ENCODE measurements at regions not wholly inside any gene's neighbourhood (a gene's known extent, or its start where the extent isn't known, plus 50 kb on each side); places are given as distances from the start of the nearest gene placed in this dataset.
"Not testable (repeated sequence)": the region's sequence is repeated elsewhere in the genome, so short reads cannot be mapped to it uniquely, and the experiment has no call there.

- no peaks in the 10 kb centered on the region for H3K9me3 ChIP-seq
- H3K4me3 ChIP-seq, result no peak overlapping the region
- peaks cover 0 to 41% of the 10 kb centered on the region in 2 donors for H3K4me1 ChIP-seq (ENCODE audit: control insufficient read depth in 1 of 2, low read depth in 2 of 2)
- no peaks in the 10 kb centered on the region for H3K36me3 ChIP-seq
- no peaks in the 10 kb centered on the region for H3K27me3 ChIP-seq (replicated peaks; ENCODE audit: insufficient read depth)
- DNase-seq (ENCODE audit: low spot score) (no peak), ATAC-seq (ENCODE audit: insufficient number of reproducible peaks, low FRiP score, low read depth) (no peak)
- no peak for TF ChIP-seq CTCF (IDR thresholded peaks at IDR 0.05)
- no peak overlapping the region for H3K27ac ChIP-seq
Measured at GRCh38 chr11:26931248-26931631, 62.7 kb upstream of the FIBIN start.

GRCh38 chr11:26931881-26932280 is 62.0 kb upstream of the FIBIN start:
- DNase-seq (ENCODE audit: low spot score), result no peak
- no peaks in the 10 kb centered on the region for H3K9me3 ChIP-seq
- H3K4me3 ChIP-seq, result no peak overlapping the region
- no peak overlapping the region for H3K27ac ChIP-seq
- H3K4me1 ChIP-seq (ENCODE audit: control insufficient read depth in 1 of 2, low read depth in 2 of 2), result peaks cover 0 to 41% of the 10 kb centered on the region in 2 donors
- H3K27me3 ChIP-seq (replicated peaks; ENCODE audit: insufficient read depth), result no peaks in the 10 kb centered on the region
- TF ChIP-seq CTCF (IDR thresholded peaks at IDR 0.05), result no peak
- H3K36me3 ChIP-seq, result no peaks in the 10 kb centered on the region
- ATAC-seq (ENCODE audit: insufficient number of reproducible peaks, low FRiP score, low read depth), result no peak

DNA sequence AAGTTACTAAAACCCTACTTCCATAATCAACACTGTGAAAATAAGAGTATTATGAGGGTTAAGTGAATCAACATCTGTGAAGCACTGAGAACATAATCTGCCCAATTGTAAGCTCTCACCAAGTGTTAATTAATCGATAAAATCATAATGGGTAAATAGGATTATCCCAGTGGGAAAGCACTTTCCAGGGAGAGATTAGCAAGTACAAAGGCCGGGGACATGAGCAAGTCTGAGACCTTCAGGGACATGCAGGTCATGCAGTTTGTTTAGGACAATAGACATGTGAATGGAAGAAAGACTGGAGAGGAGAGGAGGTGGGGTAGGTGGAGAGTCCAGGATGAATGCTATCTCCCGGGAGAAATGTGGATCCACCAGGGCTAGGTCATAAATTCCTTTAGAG is 57.8 kb upstream of the FIBIN start:
- no peak for ATAC-seq (ENCODE audit: insufficient number of reproducible peaks, low FRiP score, low read depth)

GRCh38 chr11:26937386-26937785 is 56.5 kb upstream of the FIBIN start:
- H3K27ac ChIP-seq, result no peak overlapping the region
- H3K36me3 ChIP-seq, result no peaks in the 10 kb centered on the region
- no peaks in the 10 kb centered on the region for H3K27me3 ChIP-seq (replicated peaks; ENCODE audit: insufficient read depth)
- no peak for DNase-seq (ENCODE audit: low spot score)
- H3K9me3 ChIP-seq, result no peaks in the 10 kb centered on the region
- peaks cover 2 to 9% of the 10 kb centered on the region in 2 donors for H3K4me1 ChIP-seq (ENCODE audit: control insufficient read depth in 1 of 2, low read depth in 2 of 2)
- ATAC-seq (ENCODE audit: insufficient number of reproducible peaks, low FRiP score, low read depth), result no peak
- TF ChIP-seq CTCF (IDR thresholded peaks at IDR 0.05), result no peak
- H3K4me3 ChIP-seq, result no peak overlapping the region

More for the DNA sequence above, 57.8 kb upstream of the FIBIN start:
- no peak for TF ChIP-seq CTCF (IDR thresholded peaks at IDR 0.05)
- no peak overlapping the region for H3K4me3 ChIP-seq
- DNase-seq (ENCODE audit: low spot score), result no peak
- no peaks in the 10 kb centered on the region for H3K27me3 ChIP-seq (replicated peaks; ENCODE audit: insufficient read depth)
- H3K4me1 ChIP-seq (ENCODE audit: control insufficient read depth in 1 of 2, low read depth in 2 of 2), result peaks cover 0 to 20% of the 10 kb centered on the region in 2 donors
- H3K36me3 ChIP-seq, result no peaks in the 10 kb centered on the region
- H3K27ac ChIP-seq, result no peak overlapping the region
- H3K9me3 ChIP-seq, result no peaks in the 10 kb centered on the region

DNA sequence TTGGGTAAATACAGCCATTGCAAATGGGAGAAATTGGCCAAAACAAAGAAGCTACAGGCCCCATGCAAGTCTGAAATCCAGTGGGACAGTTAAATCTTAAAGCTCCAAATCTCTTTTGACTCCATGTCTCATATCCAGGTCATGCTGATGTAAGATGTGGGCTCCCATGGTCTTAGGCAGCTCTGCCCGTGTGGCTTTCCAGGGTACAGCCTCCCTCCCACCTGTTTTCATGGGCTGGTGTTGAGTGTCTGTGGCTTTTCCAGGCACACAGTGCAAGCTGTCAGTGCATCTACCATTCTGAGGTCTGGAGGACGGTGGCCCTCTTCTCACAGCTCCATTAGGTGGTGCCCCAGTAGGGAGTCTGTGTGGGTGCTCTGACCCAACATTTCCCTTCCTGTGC is 53.4 kb upstream of the FIBIN start:
- not testable (repeated sequence) for H3K9me3 ChIP-seq; H3K27ac ChIP-seq; DNase-seq (ENCODE audit: low spot score); H3K4me3 ChIP-seq; ATAC-seq (ENCODE audit: insufficient number of reproducible peaks, low FRiP score, low read depth); H3K27me3 ChIP-seq (replicated peaks; ENCODE audit: insufficient read depth); H3K36me3 ChIP-seq
- H3K4me1 ChIP-seq (ENCODE audit: control insufficient read depth in 1 of 2, low read depth in 2 of 2), result peaks cover 13 to 14% of the 10 kb centered on the region in 2 donors

- no peak for DNase-seq (ENCODE audit: low spot score)
- Histone ChIP-seq H3K4me3 (no peak overlapping the region), H3K4me1 (ENCODE audit: control insufficient read depth in 1 of 2, low read depth in 2 of 2) (peaks cover 19 to 30% of the 10 kb centered on the region in 2 donors), H3K36me3 (no peaks in the 10 kb centered on the region), H3K27me3 (replicated peaks; ENCODE audit: insufficient read depth) (no peaks in the 10 kb centered on the region), H3K9me3 (no peaks in the 10 kb centered on the region), H3K27ac (peak overlapping the region in 1 of 2 donors; percentile 54)
- TF ChIP-seq CTCF (IDR thresholded peaks at IDR 0.05), result no peak
- no peak for ATAC-seq (ENCODE audit: insufficient number of reproducible peaks, low FRiP score, low read depth)
Measured at GRCh38 chr11:26942356-26942755, 51.6 kb upstream of the FIBIN start.

Measured in thoracic aorta (tissue), 2 donors.